HG03460 (cell line): ENCODE measurements at regions not wholly inside any gene's neighbourhood (a gene's known extent, or its start where the extent isn't known, plus 50 kb on each side); places are given as distances from the start of the nearest gene placed in this dataset.
"Not testable (repeated sequence)": the region's sequence is repeated elsewhere in the genome, so short reads cannot be mapped to it uniquely, and the experiment has no call there.

ENCODE experiments used
- ATAC-seq: cut with Tn5 transposase; IDR thresholded peaks from one replicate; pipeline ENCODE4 v1.9.1; 2021; ENCODE audit not compliant: unreplicated experiment

DNA sequence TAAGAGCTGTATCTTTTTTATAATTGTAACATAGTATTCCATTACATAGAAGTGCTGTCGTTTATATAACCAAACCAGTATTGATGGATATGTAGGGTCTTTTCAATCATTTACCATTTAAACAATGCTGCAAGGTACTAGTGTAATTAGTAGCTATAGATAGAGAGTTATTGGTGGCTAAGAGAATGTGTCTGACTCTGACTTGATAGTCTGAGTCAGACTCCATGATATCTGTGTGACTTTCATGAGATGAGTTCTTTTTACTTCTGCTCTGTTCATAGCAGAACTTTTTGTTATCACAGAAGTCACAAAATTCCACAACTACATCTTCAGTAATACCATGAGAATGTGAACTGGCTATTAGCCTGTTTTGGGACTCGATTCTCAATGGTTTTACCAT, 150.6 kb downstream of the FHIP1A start:
- no peak for ATAC-seq

DNA sequence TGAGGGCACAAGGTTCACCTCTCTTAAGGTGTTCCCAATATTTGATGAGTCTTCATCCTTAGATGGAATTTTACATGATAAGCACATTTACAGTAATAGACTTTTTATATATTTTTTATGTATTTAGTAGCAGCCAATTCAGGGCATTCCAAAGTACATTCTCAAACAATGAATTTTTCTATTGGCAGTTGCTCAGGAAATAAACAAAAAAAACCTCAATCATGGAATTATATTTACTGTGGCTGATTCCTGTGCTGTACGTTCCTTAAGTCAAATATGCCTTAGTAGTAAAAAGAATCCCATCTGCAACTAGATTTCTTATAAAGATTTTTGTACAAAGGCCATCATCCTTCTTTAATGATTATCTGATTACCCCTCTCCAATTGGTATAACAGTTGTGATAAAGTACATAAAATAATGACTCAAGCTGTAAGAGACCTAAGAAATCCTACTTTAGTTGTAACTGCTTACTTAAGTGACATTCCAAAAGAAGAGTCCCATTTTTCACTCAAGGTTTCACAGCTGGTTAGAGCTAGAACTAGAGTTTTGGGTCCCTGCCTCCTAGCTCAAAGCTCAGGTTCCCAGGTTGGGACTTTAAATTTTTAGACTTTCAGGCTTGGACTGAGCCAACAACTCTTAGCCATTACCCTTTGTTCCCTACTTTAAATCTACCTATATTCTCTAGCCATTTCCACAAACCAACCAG, 152.7 kb downstream of the FHIP1A start:
- ATAC-seq, result no peak

DNA sequence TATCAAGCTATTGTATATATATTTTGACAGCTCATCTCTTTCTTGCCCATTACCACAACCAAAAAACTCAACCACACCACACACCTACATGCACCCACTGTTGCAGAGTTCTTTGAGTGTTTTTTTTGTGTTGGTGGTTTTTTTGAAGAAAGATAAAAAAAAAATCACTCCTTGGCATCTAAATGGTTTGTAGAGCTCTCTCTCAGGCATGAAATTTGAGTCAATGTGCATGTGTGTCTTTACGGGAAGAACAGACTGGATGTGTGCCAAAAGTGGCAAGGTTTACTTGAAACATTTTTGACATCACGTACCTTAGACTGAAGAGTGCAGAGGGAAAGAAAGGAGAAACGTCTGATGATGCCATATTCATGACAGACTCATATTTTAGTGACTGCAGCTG, 154.2 kb downstream of the FHIP1A start:
- no peak for ATAC-seq

DNA sequence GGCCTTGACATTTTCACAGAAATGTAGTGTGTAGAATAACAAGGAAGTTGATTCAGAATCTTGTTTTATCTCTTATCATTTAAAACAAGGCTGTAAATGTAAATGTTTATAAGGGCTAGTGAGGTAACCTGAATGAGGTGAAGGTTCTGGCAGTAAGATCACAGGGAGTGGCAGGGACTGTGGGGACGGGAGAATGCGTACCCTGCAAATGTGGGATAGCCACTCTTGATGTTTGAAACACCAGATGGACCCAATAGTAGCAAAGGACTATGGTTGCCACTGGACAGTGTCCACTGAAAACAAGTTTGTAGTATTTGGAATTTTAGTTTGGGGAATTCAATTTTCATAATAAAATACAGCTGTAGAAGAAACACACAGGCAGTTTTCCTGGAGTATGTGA, 155.3 kb downstream of the FHIP1A start:
- no peak for ATAC-seq

DNA sequence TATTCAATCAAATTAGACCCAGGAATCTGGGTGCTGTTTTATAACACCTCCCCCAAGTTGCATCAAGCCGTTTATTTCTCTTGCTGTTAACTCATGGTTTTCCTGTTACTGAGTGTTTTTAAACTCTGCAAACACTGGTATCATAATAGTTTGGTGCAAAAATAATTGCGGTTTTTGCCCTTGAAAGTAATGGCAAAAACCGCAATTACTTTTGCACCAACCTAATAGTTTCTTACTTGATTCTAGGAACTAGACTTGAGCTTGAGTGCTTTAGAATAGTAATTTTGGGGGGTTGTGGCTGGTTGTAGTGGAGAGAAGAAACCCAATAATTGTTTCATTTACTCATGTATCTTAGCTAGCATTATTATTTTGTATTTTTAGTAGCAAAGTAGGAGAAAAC, 156.6 kb downstream of the FHIP1A start:
- no peak for ATAC-seq

DNA sequence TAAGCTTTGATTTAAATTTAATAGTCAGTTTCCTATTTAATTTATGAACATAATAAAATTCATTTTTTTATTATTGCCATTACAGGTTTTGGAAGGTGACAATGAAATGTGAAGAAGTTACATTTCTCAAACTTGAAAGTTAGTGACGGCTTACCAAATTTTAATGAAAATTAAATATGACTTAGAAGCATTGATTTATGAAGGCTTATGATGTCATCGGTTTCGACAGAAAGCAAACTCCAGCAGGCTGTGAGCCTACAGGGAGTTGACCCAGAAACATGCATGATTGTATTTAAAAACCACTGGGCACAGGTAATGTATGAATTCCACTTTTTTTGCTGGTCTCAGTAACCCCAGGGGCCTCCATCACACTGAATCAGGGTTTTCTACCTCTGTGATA, 157.1 kb downstream of the FHIP1A start:
- no peak for ATAC-seq

DNA sequence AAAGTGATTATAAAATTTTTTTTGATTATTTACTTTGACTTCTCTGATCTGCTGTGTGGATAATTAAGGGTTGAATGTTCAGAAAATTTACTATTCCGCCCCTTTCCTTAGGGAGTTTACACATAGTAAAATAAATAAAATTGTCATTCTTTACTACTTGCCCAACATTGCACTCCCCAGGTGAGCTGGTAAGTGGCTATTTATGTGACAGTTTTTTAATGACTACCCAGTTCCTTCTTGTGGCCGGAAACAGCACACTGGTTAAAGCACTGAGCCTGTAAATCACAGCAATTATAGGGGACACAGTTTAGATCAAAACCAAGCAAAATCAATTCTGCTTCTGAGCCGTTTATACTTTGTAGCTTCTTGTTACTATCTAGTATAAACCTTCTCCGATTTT, 158.1 kb downstream of the FHIP1A start:
- peak; percentile 88 for ATAC-seq

DNA sequence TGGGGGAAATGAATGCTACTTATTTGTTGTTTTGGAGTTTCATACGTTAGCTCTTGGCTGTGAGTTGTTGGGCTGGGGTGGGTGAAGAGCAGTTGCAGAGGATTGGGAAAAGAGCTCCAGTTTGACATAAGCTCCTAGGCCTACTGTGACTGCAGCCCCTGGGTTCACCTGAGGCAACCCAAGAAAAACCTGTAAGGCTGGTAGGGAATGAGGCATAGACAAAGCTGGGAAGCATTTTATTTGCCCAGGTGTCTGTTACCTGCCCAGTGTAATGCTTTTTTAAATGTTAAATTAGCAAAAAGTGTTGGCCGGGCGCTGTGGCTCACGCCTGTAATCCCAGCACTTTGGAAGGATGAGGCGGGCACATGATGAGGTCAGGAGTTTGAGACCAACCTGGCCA, 160.0 kb downstream of the FHIP1A start:
- ATAC-seq, result no peak

DNA sequence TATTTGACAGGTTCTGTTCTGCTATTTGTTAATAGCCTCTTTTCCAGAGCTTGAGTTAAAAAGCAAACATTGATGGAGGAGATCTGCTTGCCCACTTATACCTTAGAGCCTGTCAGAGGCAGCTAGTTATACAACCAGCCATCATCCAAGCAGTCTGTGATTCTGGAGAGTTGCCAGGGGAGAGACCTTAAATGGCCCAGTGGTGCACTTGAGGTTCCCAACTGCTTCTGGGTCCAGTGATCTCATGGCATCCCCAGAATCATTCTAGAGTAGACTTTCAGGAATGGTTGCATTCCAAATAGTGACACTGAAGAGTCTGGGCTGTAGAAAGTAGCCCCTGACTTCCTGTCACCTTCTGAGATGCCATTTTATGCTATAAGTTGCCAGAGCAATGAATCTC, 160.7 kb downstream of the FHIP1A start:
- no peak for ATAC-seq

DNA sequence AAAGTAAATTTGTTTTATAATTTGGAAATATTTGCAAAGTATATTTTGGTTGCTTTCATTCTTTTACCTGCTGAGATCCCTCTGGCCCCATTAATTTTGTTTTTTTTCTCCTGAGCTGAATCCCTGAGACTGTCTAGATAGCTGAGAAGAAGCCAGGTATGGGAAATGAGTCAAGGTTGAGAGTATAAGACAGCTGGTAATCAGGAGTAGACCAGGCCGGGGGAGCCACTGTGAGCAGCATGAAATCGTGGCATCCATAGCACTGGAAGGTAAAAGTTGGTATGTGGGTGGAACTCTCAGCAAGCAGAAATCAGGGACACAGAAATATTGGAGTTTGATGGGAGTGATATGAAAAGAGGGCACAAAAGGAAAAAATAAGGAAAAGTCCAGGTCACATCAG, 164.5 kb downstream of the FHIP1A start:
- ATAC-seq, result no peak

DNA sequence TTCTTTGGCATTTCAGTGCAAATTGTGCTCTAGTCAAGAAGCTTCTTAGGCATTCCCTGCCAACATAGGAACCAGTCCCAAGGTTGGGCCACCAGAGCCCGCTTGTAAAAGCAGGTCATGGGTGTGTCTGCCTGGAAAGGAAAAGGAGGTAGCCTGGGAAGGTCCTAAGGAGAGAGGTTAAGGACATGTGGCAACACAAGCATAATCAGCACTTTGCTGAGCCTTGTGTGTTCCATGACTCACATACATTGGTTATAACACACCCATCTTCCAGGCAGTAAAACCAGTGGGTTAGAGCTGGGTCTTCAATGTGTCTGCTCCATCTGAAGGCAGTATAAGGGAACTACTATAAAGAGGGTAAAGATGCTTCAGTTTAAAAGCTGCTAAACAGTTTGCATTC, 165.0 kb downstream of the FHIP1A start:
- ATAC-seq, result no peak

DNA sequence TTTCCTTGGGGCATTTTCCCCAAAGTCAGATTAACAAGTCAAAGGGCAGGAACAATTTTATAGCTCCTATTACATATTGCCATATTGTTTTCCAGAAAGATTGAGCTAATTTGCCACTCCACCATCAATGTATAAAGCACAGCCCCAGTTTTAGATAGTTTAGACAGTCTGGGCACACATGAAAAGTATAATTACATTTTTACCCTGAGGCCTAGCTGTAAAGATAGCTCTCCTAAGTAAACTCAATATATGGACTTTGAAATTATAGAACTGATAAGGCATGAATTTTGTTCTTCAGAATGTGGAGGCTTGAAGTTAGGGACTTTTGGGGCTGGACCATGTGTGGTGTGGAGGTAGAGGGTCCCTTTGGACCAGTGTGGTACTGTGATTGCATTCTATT, 166.0 kb downstream of the FHIP1A start:
- no peak for ATAC-seq

DNA sequence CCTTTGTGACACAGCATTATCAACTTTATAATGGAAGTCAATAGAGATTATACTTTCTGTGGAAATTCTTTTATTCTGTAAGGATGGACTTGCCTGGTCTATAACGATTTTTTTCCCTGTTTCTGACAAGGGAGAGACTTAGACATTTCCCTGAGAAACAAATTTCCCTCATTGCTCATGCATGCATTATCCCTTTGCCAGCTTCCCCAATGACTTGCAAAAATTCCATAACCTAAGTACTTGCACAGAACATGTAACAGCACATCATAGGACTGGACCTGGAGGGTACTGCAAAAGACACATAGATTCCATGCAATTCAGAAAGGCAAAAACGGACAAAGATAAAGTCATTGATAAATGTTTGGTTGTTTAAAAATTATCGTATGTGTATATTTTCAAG, 166.7 kb downstream of the FHIP1A start:
- no peak for ATAC-seq

DNA sequence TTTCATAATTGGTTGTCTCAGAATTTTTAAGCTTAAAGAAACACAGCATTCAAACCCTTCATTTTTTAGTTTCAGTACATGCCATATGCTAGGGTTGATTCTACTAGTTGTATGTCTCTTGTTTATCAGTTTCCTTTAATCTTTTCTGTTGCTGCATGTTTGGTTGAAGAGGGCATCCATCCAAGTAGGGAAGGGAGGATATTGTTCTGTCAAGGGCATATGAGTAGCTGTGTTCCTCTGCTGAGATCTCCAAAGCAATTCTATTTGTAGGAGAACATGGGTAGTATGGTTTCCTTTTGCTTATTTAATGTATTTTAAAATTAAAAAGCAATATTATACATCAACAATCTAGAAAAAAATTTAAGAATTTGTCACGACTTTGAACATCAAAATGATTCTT, 167.7 kb downstream of the FHIP1A start:
- no peak for ATAC-seq

DNA sequence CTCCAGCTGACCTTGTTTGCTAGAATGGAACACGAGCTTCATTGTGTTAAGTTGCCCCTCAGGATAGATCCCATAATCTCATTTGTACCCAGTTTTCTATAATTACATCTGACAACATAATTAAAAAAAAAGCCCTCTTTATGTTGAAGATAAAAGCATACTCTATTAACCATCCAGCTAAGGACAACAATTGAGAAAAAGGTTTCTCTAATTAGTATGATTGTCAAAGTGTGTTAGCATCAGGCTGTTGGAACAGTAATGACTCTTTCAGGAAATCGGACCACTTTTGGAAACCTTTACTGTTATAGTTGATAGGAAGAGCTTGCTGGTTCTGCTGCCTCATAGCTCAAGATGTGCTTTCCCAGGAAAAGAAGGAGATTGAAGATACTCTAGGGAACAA, 172.6 kb downstream of the FHIP1A start:
- no peak for ATAC-seq

DNA sequence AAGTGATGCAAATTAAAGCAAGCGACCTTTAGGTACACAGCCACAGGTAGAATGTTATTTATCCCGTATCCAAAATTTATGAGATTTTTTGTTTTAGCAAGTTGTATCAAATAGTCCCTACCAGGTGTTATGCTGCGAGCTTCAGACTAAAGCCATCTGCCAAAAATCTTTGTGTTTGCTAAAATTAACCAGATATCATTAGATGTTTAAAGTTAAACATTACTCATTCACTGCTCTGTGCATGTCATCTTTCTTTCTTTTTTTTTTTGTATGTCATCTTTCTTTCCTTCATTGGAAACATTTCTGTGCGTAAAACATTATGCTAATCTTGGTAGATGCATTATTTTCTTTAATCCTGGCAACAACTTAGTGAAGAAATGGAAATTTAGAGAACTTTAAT, 173.1 kb downstream of the FHIP1A start:
- no peak for ATAC-seq

DNA sequence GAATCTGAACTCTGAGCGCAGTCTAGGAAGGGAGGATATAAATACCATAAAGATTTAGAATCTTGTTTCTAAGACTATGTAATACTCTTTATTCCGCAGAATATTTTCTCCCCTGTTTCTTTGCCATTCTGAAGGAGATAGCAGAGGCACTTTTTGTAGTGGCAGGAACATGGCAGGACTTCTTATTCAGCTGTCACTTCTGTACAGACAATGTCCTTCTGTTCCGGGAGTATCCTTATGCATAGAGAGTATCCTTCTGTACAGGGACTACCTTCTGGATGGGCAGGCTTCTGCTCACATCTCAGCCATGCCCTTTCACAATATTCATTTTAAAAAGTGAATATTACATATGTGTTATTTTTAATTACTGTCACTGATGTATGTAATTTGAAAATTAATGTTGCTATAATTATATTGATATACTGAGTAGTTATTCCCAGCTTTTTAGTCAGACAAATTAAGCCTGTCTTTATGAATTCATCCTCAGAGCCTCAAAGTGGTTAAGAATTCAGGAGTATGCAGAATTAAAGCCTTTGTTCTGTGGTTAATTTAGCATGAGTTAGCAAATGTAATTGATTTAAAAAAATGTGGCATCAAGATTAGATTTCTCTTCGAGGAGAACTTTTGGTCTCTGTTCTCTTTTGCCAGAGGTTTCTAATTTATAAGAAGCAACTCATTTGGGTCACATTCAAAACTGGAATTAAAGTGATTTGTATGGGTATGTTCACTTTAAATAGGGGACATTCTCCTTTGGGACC, 174.4 kb downstream of the FHIP1A start:
- ATAC-seq, result no peak

DNA sequence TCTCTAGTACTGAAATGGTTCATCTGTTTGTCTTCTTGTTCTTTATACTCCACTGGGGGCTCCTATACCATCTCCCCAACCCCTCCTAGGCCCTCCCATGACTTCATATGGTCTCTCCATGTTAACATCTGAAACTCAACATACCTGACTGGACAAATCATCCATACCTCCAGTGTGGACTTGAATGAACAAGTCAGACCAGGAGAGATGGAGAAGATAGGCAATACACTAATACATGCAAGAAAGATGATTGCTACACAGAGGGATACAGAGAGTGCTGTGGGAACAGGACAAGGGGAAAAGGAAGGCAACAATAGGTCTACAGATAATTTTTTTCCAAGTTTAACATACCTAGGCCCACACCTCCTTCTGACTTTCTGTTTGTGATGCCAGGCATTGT, 175.1 kb downstream of the FHIP1A start:
- no peak for ATAC-seq

DNA sequence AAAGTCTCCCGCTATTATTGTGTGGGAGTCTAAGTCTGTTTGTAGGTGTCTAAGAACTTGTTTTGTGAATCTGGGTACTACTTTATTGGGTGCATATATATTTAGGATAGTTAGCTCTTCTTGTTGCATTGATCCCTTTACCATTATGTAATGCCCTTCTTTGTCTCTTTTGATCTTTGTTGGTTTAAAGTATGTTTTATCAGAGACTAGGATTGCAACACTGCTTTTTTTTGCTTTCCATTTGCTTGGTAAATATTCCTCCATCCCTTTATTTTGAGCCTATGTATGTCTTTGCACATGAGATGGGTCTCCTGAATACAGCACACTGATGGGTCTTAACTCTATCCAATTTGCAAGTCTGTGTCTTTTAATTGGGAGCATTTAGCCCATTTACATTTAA, 165.2 kb downstream of the GATB start:
- not testable (repeated sequence) for ATAC-seq

DNA sequence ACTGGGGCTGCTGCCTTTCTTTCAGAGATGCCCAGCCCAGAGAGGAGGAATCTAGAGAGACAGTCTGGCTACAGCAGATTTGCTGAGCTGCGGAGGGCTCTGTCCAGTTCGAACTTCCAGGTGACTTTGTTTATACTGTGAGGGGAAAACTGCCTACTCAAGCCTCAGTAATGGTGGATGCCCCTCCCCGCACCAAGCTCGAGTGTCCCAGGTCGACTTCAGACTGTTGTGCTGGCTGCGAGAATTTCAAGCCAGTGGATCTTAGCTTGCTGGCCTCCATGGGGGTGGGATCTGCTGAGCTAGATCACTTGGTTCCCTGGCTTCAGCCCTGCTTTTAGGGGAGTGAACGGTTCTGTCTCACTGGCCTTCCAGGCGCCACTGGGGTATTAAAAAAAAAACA, 163.1 kb downstream of the GATB start:
- not testable (repeated sequence) for ATAC-seq

DNA sequence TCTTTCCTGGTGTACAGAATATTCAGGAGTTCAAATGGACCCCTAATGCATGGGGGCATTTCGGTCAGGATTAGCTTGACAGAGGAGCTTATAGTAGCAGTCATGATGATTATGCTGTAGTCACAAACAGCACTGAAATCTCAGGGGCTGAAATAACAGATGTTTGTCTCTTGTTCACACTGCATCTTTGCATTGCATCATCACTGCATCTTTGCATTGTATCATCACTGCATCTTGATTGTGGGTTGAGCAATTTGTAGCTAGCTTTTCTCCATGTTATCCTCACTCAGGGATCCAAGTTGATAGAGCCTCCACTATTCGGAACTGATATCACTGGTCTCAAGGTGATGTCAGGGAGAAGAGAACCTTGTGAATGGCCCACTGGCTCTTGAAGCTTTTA, 160.9 kb downstream of the GATB start:
- no peak for ATAC-seq

DNA sequence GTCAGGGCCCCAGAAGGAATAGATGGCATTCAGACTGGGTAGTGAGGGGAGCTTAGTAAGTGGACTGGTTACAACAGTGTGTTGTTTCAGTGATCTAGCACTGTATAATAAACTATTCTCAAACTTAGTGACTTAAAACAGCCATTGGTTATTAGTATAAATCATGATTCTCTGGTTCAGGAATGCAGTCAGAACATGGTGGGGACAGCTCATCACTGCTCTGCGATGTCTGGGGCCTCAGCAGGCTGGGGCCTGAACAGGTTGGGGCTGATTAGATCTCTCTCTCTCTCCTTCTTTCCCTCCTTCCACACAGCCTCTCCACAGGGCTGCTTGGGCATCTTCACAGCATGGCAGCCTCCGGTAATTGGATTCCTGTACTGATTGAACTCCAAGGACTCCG, 160.4 kb downstream of the GATB start:
- ATAC-seq, result no peak

DNA sequence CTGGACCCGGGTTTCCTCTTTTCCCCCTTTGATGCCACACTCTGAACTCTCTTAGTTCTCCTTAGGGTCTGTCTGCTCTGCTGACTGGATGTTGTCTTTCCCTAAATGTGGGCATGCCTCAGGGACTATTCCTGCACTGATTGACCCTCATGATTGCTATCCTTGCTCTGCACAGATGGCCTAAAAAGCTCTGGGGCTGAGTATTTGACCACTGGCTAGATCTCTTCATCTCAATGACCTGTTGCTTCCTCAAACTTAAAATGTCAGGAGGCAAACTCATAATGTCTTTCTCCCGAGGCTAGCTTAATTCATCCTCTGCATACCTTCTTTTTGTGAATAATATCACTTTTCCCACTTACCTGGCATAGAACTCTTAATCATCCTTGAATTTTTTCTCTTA, 157.4 kb downstream of the GATB start:
- ATAC-seq, result no peak
